ENCODE measurements at regions not wholly inside any gene's neighbourhood (a gene's known extent, or its start where the extent isn't known, plus 50 kb on each side); places are given as distances from the start of the nearest gene placed in this dataset.

DNA sequence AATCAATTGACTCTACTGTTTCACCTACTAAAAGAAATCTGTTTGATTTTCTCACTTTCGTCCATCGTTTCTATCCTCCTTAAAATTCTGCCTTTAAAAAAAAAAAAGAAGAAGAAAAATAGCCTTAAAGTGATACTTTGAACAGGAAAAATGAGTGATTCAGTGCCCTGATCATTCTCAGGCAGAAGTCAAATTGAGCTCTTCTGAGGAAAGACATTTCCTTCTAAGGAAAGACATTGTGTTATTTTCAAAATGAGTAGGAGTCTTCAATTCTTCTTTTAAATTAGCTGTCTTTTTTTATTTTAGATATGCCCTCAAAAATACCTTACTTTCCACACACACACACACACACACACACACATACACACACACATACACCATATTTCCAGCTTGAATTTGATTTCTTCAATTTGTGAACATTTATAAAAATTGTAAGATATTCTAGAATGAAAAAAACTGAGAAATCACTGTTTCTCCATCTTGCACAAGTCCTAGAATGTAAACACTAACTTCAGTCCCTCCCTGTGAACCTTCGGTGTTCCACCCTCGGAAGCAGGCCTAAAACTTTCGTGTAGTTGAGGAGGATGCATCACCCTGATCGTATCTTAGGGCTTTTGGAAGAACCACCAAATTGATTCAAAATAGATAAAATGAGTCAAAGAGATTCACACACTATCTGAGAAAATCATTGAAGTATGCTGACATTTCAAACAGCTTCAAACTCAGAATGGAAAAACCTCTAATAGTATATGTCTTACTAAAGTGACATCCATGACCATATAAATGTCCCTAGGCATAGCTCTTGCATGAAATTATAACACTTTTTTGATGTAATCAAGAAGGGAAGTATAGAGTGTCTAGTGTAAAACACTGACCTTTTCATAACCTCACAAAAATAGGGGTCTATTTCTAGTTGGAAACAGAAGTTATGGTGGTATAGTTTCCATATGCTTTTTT, 270.8 kb downstream of the GATA3 start:
- H4K12ac ChIP-seq (ENCODE audit: low read depth, low read length), result no peak overlapping the region
- H2BK120ac ChIP-seq (ENCODE audit: insufficient read depth, low read length, poor library complexity), result no peak overlapping the region
- WGBS (ENCODE audit: extremely low coverage, insufficient coverage, insufficient read length), result 100% methylated on average over 2 of the region's 6 CpGs

GRCh38 chr10:8326396-8327139, 272.1 kb downstream of the GATA3 start:
- no peak overlapping the region for H3K23ac ChIP-seq (ENCODE audit: low read length)
- no peak overlapping the region for H2AK5ac ChIP-seq (ENCODE audit: low read length)
- DNase-seq, result no peak
- H2BK5ac ChIP-seq (ENCODE audit: low read depth, low read length, poor library complexity), result no peak overlapping the region
- no peak overlapping the region for H2BK12ac ChIP-seq (ENCODE audit: low read length)
- no peak overlapping the region for H3K4me3 ChIP-seq (ENCODE audit: low read depth, low read length)
- no peaks in the 10 kb centered on the region for H3K27me3 ChIP-seq (ENCODE audit: insufficient read depth, low read length)
- H4K12ac ChIP-seq (ENCODE audit: low read depth, low read length), result no peak overlapping the region
- H4K91ac ChIP-seq (ENCODE audit: low read depth, low read length), result no peak overlapping the region
- H2AFZ ChIP-seq (ENCODE audit: insufficient read depth, low read length, poor library complexity), result no peak overlapping the region
- H3K4me1 ChIP-seq (ENCODE audit: control insufficient read depth in 1 of 2, insufficient read depth in 2 of 2, low read length in 2 of 2), result no peaks in the 10 kb centered on the region
- H3K14ac ChIP-seq (ENCODE audit: low read length), result no peak overlapping the region
- no peak overlapping the region for H4K8ac ChIP-seq (ENCODE audit: low read depth, low read length)
- no peaks in the 10 kb centered on the region for H3K9me3 ChIP-seq (ENCODE audit: insufficient read depth, low read depth, low read length)
- H3K9ac ChIP-seq (ENCODE audit: low read length), result no peak overlapping the region
- H3K18ac ChIP-seq (ENCODE audit: low read length), result no peak overlapping the region
- H3K4me2 ChIP-seq (ENCODE audit: low read length), result no peak overlapping the region
- H2BK120ac ChIP-seq (ENCODE audit: insufficient read depth, low read length, poor library complexity), result no peak overlapping the region
- no peaks in the 10 kb centered on the region for H3K36me3 ChIP-seq (ENCODE audit: control insufficient read depth in 1 of 2, insufficient read depth in 2 of 2, low read length in 2 of 2)
- no peak overlapping the region for H3K27ac ChIP-seq (ENCODE audit: low read depth, low read length)
- H3K4ac ChIP-seq (ENCODE audit: low read depth, low read length), result no peak overlapping the region
- H3K79me1 ChIP-seq (ENCODE audit: low read length), result no peaks in the 10 kb centered on the region
- WGBS (ENCODE audit: extremely low coverage, insufficient coverage, insufficient read length), result no CpG with 5 or more reads among the region's 18 CpGs
- no peaks in the 10 kb centered on the region for H3K79me2 ChIP-seq (ENCODE audit: control insufficient read depth, insufficient read depth, low read length, poor library complexity)

More for the DNA sequence above, 270.8 kb downstream of the GATA3 start:
- H3K79me2 ChIP-seq (ENCODE audit: control insufficient read depth, insufficient read depth, low read length, poor library complexity), result no peaks in the 10 kb centered on the region
- no peak overlapping the region for H3K4me2 ChIP-seq (ENCODE audit: low read length)
- H3K23ac ChIP-seq (ENCODE audit: low read length), result no peak overlapping the region
- no peak overlapping the region for H3K9ac ChIP-seq (ENCODE audit: low read length)
- H3K27me3 ChIP-seq (ENCODE audit: insufficient read depth, low read length), result no peaks in the 10 kb centered on the region
- H3K79me1 ChIP-seq (ENCODE audit: low read length), result no peaks in the 10 kb centered on the region
- H4K8ac ChIP-seq (ENCODE audit: low read depth, low read length), result no peak overlapping the region
- H3K18ac ChIP-seq (ENCODE audit: low read length), result no peak overlapping the region
- no peak overlapping the region for H2BK12ac ChIP-seq (ENCODE audit: low read length)
- no peak overlapping the region for H3K4ac ChIP-seq (ENCODE audit: low read depth, low read length)
- H2AK5ac ChIP-seq (ENCODE audit: low read length), result no peak overlapping the region
- H3K9me3 ChIP-seq (ENCODE audit: insufficient read depth, low read depth, low read length), result no peaks in the 10 kb centered on the region
- no peak overlapping the region for H2AFZ ChIP-seq (ENCODE audit: insufficient read depth, low read length, poor library complexity)
- H3K27ac ChIP-seq (ENCODE audit: low read depth, low read length), result no peak overlapping the region
- H4K91ac ChIP-seq (ENCODE audit: low read depth, low read length), result no peak overlapping the region
- H3K36me3 ChIP-seq (ENCODE audit: control insufficient read depth in 1 of 2, insufficient read depth in 2 of 2, low read length in 2 of 2), result no peaks in the 10 kb centered on the region
- H3K4me3 ChIP-seq (ENCODE audit: low read depth, low read length), result no peak overlapping the region
- DNase-seq, result no peak
- H2BK5ac ChIP-seq (ENCODE audit: low read depth, low read length, poor library complexity), result no peak overlapping the region
- no peaks in the 10 kb centered on the region for H3K4me1 ChIP-seq (ENCODE audit: control insufficient read depth in 1 of 2, insufficient read depth in 2 of 2, low read length in 2 of 2)
- H3K14ac ChIP-seq (ENCODE audit: low read length), result no peak overlapping the region

DNA sequence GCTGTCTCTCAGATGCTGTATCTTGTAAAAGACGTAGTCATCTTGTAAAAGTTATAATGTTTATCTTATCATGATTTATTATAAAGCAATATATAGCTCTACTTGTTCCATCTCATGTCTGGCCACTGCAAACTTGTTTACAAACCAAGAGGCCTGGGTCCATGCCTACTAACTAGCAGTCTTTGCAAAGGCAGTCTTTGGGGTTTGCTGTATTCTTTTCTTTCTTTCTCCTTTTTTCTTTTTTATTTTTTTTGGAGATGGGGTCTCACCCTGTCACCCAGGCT, 272.6 kb downstream of the GATA3 start:
- H3K27ac ChIP-seq (ENCODE audit: low read depth, low read length), result no peak overlapping the region
- no peaks in the 10 kb centered on the region for H3K9me3 ChIP-seq (ENCODE audit: insufficient read depth, low read depth, low read length)
- H3K14ac ChIP-seq (ENCODE audit: low read length), result no peak overlapping the region
- no peak overlapping the region for H3K4ac ChIP-seq (ENCODE audit: low read depth, low read length)
- H2AK5ac ChIP-seq (ENCODE audit: low read length), result no peak overlapping the region
- no peak for DNase-seq
- no peak overlapping the region for H2BK120ac ChIP-seq (ENCODE audit: insufficient read depth, low read length, poor library complexity)
- H3K4me1 ChIP-seq (ENCODE audit: control insufficient read depth in 1 of 2, insufficient read depth in 2 of 2, low read length in 2 of 2), result no peaks in the 10 kb centered on the region
- no peaks in the 10 kb centered on the region for H3K79me2 ChIP-seq (ENCODE audit: control insufficient read depth, insufficient read depth, low read length, poor library complexity)
- no peak overlapping the region for H4K91ac ChIP-seq (ENCODE audit: low read depth, low read length)
- whole genome bisulfite sequencing (ENCODE audit: extremely low coverage, insufficient coverage, insufficient read length), result no CpG with 5 or more reads among the region's 1 CpG
- no peak overlapping the region for H3K4me3 ChIP-seq (ENCODE audit: low read depth, low read length)
- no peak overlapping the region for H3K4me2 ChIP-seq (ENCODE audit: low read length)
- H3K79me1 ChIP-seq (ENCODE audit: low read length), result no peaks in the 10 kb centered on the region
- H4K8ac ChIP-seq (ENCODE audit: low read depth, low read length), result no peak overlapping the region
- H4K12ac ChIP-seq (ENCODE audit: low read depth, low read length), result no peak overlapping the region
- H3K27me3 ChIP-seq (ENCODE audit: insufficient read depth, low read length), result no peaks in the 10 kb centered on the region
- H2BK12ac ChIP-seq (ENCODE audit: low read length), result no peak overlapping the region
- no peak overlapping the region for H3K23ac ChIP-seq (ENCODE audit: low read length)
- H2AFZ ChIP-seq (ENCODE audit: insufficient read depth, low read length, poor library complexity), result no peak overlapping the region
- H2BK5ac ChIP-seq (ENCODE audit: low read depth, low read length, poor library complexity), result no peak overlapping the region
- no peaks in the 10 kb centered on the region for H3K36me3 ChIP-seq (ENCODE audit: control insufficient read depth in 1 of 2, insufficient read depth in 2 of 2, low read length in 2 of 2)
- H3K18ac ChIP-seq (ENCODE audit: low read length), result no peak overlapping the region
- no peak overlapping the region for H3K9ac ChIP-seq (ENCODE audit: low read length)

- no peak overlapping the region for H3K4ac ChIP-seq (ENCODE audit: low read depth, low read length)
- WGBS (ENCODE audit: extremely low coverage, insufficient coverage, insufficient read length), result no CpG with 5 or more reads among the region's 14 CpGs
Observed at GRCh38 chr10:8331387-8331786, 276.9 kb downstream of the GATA3 start.

More at GRCh38 chr10:8331387-8331786, 276.9 kb downstream of the GATA3 start:
- Histone ChIP-seq H2BK120ac (ENCODE audit: insufficient read depth, low read length, poor library complexity) (no peak overlapping the region), H4K91ac (ENCODE audit: low read depth, low read length) (no peak overlapping the region), H3K36me3 (ENCODE audit: control insufficient read depth in 1 of 2, insufficient read depth in 2 of 2, low read length in 2 of 2) (no peaks in the 10 kb centered on the region), H3K27ac (ENCODE audit: low read depth, low read length) (no peak overlapping the region), H2BK5ac (ENCODE audit: low read depth, low read length, poor library complexity) (no peak overlapping the region), H3K9me3 (ENCODE audit: insufficient read depth, low read depth, low read length) (no peaks in the 10 kb centered on the region), H2AK5ac (ENCODE audit: low read length) (no peak overlapping the region), H2BK12ac (ENCODE audit: low read length) (no peak overlapping the region), H3K79me2 (ENCODE audit: control insufficient read depth, insufficient read depth, low read length, poor library complexity) (no peaks in the 10 kb centered on the region), H3K23ac (ENCODE audit: low read length) (no peak overlapping the region), H2AFZ (ENCODE audit: insufficient read depth, low read length, poor library complexity) (no peak overlapping the region), H3K27me3 (ENCODE audit: insufficient read depth, low read length) (no peaks in the 10 kb centered on the region), H3K9ac (ENCODE audit: low read length) (no peak overlapping the region), H3K4me3 (ENCODE audit: low read depth, low read length) (no peak overlapping the region), H3K4me2 (ENCODE audit: low read length) (no peak overlapping the region), H3K18ac (ENCODE audit: low read length) (no peak overlapping the region), H3K14ac (ENCODE audit: low read length) (no peak overlapping the region), H4K12ac (ENCODE audit: low read depth, low read length) (no peak overlapping the region), H3K79me1 (ENCODE audit: low read length) (no peaks in the 10 kb centered on the region), H4K8ac (ENCODE audit: low read depth, low read length) (no peak overlapping the region), H3K4me1 (ENCODE audit: control insufficient read depth in 1 of 2, insufficient read depth in 2 of 2, low read length in 2 of 2) (peaks cover 3 to 5% of the 10 kb centered on the region in 2 experiments)
- no peak for DNase-seq
